Stimulated activated CD4-positive, alpha-beta T cell treated with anti-CD3 and anti-CD28 coated beads, Interleukin-15, amount 100 ng/mL, for 24 hours (primary cell): ENCODE measurements at regions not wholly inside any gene's neighbourhood (a gene's known extent, or its start where the extent isn't known, plus 50 kb on each side); places are given as distances from the start of the nearest gene placed in this dataset.

Experiments used
- DNase-seq: peaks from one replicate; pipeline ENCODE4 v3.0.0-alpha.2; 2020

DNA sequence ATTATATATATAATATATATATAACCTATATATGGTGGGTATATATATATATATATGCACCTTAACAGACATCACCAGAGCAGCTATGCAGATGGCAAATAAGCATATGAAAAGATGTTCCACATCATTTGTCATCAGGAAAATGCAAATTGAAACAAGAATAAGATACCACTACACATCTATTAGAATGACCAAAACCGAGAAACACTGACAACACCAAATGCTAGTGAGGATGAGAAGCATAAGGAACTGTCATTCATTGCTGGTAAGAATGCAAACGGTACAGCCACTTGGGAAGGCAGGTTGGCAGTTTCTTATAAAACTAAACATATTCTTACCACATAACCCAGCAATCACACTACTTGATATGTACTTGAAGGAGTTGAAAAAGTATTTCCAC lies 219.8 kb upstream of the PRMT6 start:
- no peak for DNase-seq

DNA sequence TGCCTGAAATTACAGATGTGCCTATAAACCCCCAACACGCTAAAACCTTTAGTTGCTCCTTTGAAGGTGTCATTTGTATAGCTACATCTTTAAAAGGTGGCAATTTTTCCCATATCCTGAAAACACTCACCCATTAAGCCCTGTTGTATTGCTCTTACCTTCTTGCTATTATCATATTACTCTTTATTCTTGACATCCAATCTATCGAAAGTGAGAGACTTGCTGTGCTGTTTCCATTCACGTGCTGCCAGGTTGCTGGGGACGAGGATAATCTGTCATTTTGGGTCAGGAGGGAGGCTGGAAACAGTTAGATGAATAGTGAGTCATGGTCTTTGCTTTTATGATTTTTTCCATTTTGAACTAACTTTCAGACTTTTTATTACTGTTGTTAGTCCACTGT lies 213.0 kb upstream of the PRMT6 start:
- no peak for DNase-seq

DNA sequence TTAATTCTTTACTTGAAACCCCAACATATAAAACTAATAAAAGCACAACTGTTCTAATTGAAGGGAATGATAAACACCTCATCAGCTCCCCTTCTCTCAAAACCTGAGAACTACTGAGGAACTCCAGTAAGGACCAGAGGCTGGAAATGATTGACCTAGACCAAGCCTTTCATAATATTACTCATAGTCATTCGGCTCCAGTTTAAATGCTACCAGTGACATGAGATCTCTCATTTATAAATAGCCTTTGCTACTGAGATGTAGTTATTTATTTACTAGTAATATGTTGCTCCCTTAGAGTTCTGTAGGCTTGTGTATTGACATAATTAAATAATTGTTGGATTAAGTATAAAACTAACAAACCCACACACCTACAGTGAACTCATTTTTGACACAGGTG lies 209.8 kb upstream of the PRMT6 start:
- DNase-seq, result no peak

DNA sequence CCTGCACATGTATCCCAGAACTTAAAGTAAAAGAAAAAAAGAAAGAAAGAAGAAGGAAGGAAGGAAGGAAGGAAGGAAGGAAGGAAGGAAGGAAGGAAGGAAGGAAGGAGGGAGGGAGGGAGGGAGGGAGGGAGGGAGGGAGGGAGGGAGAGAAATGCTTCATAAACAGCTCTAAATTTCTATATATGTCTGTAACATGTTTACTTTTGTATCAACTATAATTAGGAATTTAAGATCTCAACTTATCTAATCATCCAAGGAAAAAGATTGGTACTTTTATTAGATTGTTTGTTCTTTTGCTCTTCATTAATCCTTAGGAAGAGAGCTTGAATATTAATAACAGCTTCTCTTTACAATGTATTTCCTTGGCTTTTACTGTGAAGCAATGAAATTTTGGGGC lies 195.4 kb upstream of the PRMT6 start:
- DNase-seq, result no peak

DNA sequence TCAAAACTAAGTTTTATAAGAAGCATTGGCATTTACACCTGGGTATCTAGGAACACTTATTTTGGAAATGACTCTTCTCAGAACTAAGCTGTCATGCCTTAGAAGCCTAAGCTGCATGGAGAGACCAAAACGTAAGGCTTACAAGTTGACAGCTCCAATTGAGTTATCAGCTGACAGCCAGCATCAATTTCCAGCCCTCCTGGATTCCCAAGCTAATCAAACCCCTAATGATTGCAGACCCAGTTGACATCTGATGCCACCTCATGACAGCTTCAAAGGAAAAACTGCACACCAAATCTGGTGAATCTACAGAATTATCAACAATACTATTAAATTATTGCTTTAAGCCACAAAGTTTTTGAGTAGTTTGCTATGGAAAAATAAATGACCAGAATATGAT lies 187.6 kb upstream of the PRMT6 start:
- DNase-seq, result no peak

DNA sequence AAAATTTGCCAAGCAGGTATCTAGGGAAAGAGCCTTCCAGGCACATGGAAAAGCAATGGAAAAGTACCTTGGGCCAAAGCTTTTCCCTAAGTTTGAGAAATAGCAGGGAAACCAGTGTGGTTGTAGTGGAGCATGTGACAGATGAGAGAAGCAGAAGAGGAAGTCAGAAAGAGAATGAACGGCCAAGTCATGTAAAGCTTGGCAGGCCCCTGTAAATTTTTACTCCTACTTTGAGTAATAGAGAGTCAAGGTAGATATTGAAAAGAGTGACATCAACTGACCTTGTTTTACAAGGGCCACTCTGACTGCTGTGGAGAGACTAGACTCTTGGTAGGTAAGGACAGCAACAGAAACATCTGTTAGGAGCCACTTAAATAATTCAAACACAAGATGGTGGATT lies 180.9 kb upstream of the PRMT6 start:
- no peak for DNase-seq

DNA sequence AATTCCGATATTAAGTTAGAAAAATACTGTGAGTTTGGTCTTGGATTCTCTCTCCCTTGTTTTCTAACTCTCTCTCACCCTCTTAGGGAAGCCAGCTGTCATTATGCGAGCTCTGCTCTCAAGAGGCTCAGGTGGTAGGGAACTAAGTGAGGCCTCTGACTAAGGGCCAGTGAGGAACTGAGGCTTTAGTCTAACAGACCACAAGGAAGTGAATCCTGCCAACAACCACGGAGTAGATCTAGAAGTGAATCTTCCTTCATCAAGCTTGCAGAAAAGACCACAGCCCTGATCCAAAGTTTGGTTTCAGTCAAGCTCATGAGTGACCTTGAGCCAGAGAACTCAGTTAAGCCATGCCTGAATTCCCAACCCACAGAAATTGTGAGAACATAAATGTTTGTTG lies 180.1 kb upstream of the PRMT6 start:
- no peak for DNase-seq

DNA sequence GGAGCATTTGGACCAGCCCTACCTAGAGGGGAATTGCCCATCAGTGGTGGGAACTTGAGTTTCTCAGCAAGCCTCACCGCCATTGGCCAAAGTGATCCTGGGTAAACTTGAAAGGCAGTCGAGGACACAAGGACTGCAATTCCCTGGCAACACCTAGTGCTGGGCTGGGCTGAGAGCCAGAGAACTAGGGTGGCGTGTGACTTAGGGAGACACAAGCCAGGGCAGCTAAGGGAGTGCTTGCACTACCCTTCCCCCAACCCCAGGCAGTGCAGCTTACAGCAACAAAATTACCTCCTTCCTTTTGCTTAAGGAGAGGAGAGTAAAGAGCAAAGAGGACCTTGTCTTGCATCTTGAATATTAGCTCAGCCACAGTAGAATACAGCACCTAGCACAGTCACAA lies 176.9 kb upstream of the PRMT6 start:
- no peak for DNase-seq

DNA sequence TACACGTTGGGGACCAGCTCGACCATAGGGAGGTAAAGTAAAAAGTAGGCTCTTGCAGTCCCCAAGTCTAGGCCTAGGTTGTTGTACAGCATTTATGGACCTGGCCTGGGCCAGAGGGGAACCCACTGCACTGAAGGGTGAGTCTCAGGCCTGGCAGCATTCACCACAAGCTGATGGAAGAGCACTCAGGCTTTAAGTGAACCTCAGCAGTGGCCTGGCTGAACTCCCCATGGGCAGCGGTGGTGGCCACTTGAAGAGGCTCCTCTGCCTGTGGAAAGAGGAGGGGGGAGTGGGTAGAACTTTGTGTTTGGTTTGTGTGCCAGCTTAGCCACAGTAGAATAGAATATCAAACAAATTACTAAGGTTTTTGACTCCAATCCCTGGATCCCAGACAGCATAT lies 176.2 kb upstream of the PRMT6 start:
- no peak for DNase-seq

DNA sequence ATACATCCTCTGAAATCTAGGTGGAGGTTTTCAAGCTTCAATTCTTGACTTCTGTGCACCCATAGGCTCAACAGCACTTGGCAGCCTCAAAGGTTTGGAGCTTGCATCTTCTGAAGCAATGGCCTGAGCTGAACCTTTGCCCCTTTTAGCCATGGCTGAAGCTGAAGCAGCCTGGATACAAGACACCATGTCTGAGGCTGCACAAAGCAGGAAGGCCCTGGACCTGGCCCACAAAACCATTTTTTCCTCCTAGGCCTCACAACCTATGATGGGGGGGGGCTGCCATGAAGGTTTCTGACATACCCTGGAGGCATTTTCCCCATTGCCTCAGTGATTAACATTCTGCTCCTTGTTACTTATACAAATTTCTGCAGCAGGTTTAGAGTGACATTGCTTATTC lies 173.3 kb upstream of the PRMT6 start:
- no peak for DNase-seq

DNA sequence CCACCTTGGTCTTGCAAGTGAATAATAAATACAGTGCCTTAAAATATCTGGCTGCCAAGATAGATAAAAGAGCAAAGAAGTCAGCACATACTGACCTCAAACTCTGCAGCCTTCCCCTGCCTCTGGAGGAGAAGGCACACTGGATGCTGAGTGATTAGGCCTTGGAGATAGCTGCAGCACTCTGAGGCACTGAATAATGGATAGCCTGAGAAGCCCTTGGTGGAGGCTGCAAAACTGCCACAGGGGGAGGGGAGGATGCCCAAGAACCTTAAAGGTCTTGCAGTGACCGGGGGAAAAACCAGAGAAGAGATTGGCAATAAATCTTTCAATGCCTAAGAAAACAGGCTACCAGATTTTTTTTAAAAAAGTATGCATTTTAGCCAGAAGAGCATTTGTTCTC lies 167.4 kb upstream of the PRMT6 start:
- no peak for DNase-seq

DNA sequence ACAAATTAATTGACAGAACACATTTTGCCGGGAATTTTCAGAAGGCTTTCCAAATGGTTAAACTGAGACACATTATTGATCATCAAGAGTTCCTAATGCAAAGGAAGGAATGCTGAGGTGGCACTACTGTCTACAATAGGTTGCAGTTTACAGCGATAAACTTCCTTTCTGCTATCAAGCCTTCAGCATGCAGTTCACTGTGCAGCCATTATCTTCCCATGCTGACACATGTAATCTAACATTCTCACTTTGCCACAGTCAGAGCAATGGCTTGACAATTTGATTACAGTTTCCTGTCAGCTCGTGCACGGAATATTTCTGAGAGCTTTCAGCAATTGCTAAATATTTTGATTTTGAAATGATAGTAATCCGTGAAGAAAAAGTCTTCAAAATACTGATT lies 166.9 kb upstream of the PRMT6 start:
- no peak for DNase-seq

DNA sequence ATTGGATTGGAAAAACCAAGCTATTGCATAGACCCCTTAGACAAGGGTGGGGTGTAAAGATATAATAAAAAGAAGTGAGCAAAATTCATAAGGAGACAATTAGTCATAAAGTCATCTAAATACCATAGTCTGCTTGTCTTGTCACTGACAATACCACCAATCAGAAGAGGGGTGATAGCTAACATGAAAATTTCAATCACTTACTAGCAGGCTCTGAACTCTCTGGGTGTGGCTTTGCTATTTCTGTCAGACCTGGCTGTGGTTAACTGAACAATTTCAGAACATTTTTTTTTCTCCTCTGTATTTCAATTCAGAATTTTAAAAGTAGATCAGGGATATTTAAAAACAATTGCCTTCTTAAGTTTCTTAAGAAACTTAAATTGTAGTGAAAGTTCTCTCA lies 158.5 kb upstream of the PRMT6 start:
- no peak for DNase-seq

DNA sequence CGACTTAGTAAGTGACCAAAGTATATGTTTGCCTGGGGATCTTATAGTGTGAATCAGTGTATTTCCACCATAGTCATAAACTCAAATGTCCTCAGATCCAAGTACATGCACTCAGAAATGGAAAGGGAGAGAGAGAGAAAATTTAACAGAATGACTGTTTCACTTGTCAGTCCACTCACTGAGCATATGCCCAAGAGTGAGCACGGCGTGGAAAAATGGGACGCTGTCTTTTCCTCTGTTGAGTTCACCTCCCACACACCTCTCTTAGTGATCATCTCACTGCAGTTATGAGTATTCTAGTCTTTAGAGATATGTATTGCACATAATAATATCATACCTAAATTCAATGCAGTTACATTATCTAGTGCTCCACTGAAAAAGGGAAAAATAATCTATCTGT lies 156.8 kb upstream of the PRMT6 start:
- no peak for DNase-seq

DNA sequence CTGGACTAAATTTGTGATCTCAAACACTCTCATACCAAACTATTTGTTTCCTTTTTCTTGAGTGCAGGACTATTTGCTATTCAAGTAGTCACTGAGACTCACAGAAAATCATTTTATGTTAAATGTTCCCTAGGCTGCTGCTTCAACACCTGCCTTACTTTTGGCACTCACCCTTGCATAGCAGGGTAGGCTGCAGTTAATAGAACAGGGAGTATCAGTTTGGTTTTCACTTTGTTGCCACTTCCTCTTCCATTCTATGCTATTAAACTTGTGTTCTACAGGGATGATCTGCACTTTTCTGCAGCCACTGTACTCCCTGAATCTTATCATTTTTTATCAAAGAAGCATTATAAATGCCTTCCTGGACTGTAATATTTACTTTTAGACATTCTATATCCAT lies 148.7 kb upstream of the PRMT6 start:
- DNase-seq, result no peak

DNA sequence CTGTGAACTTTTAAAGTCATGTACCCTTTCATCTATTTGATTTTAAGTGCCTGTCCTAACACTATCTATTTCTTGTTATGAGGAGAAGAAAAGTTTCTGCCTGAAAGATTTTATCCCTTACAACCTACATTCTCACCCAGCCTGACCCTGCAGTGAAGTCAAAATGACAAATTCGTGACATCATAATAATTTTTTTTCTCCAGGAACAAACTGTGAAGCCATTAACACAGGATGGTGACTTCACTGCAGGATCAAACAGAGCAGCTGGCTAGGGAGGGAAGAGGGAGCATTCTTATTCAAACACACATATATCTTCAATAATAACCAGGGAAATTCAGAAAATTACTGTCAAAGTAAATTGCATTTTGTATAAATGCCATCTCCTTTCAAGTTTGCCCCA lies 147.8 kb upstream of the PRMT6 start:
- DNase-seq, result no peak

DNA sequence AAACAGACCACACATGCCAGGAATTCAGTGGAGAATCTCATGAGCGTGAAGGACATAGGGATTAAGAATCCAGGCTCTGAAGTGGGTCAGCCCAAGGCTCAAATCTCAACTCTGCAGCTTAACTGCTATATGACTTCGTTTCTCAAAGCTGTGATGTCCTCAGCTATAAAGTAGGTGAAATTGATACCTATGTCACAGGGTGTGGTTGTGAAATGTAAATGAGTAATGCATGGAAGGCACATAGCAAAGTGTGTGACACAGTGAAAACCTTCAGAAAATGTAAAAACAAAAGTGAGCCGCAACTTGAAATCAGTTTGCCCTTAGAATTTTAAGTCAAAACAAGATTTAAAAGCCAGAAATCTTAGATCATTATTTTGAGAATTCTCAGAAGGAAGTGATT lies 145.7 kb upstream of the PRMT6 start:
- DNase-seq, result no peak

DNA sequence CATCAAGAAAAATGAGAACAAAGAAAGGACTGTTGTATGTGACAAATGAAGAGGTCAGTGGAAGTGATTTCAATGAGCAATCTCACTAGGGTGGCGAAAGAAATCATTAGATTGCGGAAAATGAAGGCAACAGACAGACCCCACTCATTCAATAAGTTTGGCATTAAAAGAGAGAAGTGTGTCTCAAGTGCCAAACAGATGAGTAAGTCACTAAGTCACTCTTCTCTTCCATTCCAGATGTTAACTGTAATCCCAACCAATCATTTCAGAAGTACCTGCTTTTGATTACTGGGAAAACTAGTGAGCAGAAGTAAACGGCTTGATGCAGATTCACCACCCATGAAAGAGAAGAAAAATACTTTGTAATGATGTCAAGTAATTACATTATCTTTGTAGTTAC lies 144.3 kb upstream of the PRMT6 start:
- no peak for DNase-seq

DNA sequence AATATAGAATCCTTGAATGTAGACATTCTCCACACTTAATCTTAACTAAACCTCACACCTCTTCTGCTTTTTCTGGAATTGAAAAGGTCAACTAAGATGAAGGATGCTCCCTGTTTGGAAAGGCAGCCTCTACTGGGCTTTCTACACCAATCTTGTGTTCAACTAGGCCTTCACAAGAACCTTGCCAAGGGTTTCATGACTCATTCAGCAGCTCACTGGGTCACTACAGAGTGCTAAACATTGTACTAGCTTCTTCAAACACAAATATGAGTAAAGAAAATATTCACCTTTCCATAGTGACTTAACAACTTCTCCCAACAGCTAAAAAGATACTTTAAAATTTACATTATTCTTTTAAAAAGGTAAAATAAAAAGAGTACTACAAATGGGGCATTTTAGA lies 135.3 kb upstream of the PRMT6 start:
- DNase-seq, result no peak

DNA sequence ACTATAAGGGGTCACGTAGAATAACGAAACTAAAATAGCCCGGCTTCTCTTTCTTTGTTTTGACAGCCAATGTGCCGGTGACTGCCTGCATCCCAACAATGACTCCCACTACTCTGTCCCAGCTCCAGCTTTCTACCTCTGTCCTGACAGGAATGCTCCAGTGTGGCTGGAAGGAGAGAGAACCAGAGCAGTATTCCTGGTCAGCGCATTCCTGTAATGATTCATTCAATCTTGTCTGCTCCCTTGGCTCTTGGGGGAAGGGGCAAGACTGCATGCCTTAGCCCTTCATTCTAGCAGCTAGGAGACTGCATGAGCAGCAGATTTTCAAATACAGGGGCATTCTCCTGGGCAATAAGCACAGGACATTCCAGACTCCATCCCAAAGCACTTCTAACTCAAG lies 132.1 kb upstream of the PRMT6 start:
- DNase-seq, result no peak

DNA sequence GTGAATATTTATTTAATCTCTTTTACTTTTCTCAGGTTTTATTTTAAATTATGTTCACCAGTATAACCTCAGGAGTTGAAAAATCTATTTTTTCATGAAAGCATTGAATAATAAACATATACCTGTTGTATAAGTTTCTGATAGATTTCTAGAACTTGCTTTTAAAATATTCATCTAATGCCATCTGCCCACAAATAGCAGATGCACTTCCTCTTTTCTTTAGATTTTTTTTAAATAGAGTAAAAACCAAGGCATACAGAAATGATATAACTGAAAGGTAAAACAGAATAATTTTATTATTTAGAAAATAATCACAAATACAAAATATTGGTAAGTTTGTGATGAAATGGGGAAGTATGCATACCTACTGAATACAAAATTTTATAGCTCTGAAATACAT lies 130.7 kb upstream of the PRMT6 start:
- DNase-seq, result no peak

DNA sequence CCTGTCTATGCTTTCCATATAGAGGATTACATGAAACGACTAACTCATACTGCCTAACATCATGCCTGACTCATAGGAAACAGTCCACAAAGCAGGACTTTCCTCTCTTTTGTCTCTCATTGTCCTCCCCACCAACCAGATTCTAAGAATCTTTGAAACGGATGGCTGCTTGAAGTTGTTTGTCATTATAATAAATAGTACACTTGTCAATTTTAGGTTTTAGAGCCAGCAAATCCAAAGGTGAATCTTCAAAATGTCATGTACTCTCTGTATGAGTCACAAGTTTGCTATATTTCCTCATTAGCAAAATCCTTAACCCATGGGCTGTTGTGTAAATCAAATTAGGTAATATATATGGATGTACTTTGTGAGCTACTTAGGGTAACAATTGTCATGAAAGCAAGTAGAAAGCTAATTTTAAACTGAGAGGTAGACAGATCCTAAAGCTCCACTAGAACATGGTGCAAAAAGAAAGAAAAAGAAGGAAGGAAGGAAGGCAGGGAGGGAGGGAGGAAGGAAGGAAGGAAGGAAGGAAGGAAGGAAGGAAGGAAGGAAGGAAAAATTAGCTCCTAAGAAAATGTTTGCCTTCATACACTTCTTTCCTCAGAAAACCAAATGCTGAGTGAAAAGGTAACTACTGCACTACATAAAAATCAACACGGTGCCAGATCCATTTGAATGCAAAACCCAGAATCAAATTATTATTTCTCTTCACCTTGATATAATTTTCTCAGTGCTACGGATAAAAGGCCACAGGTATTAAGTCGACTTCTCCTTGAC lies 129.5 kb upstream of the PRMT6 start:
- DNase-seq, result no peak

DNA sequence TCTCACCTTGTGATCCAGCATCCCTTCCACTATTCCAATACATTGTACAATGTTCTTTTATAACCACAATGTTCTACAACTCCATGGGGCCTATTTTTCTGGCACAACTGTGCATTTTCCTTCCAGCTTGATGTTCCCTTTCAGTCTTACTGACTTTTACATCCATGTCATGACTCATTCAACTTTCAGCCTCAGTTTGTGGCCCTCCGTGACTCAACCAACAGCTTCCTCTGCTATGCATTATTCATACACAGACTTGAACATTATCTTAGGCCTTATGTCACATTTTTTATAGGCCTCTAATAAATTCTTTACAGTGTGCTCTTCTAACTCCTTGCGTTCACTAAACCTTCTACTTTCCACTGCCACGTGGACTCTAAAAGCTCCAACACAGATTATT lies 119.4 kb upstream of the PRMT6 start:
- DNase-seq, result no peak

DNA sequence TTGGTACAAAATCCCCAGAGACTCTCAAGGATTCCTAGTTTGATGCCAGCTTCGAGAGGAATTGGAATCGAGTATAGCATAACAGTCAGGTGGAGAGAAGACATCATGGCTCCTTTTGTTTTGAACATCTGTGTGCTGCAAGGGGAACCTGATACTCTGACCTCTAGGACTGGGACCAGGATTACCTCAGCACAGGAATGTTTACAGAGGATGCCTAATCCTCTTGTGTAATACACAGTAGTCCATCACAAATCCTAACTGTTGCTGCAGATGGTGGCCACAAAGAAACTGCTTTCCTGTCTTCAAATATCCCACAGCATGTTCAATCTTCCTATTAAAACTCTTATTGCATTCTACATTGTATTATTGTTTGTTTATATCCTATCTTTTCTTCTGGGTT lies 111.8 kb upstream of the PRMT6 start:
- no peak for DNase-seq

DNA sequence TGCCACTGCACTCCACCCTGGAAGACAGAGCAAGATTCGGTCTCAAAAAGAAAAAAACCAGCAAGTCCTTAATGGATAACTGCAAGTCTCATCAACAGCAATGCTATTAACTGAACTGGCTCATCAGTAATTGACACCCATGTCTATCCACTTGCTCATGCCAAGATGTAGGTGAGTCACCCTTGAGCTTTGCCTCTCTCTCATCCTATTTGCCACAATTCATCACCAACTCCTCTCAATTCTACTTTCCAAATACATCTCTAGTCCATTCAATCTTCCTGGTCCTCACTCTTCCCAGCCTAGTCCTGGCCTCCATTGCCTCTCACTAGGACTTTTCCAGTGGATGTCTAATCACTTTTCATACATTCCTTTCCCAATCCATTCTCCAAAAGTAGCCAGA lies 103.7 kb upstream of the PRMT6 start:
- no peak for DNase-seq
